ENCODE measurements at regions not wholly inside any gene's neighbourhood (a gene's known extent, or its start where the extent isn't known, plus 50 kb on each side); places are given as distances from the start of the nearest gene placed in this dataset.

GRCh38 chr3:184511741-184512140 lies 49.8 kb upstream of the EPHB3 start:
- DNase-seq = no peak

Measured in hindlimb muscle (tissue), 1 donor.